Endothelial cell of umbilical vein (primary cell): ENCODE measurements at regions not wholly inside any gene's neighbourhood (a gene's known extent, or its start where the extent isn't known, plus 50 kb on each side); places are given as distances from the start of the nearest gene placed in this dataset.

Source experiments
- BruUV-seq: library from RNA; stranded (reverse); fragments of 400-500 nt; replicated peaks from 2 replicates; lab custom pipeline; 2021; lab: Mats Ljungman, UMichigan
- CTCF ChIA-PET: fragments of 300-600, 350-600 bp; sonication (Branson Sonifier 250); formaldehyde crosslinking; loops from one replicate; lab custom pipeline; 2021; ENCODE audit warnings: antibody characterized with exemption, inconsistent platforms; lab: Charles Lee
- POLR2A ChIA-PET: fragments of 300-600, 350-600 bp; sonication (Branson Sonifier 250); formaldehyde crosslinking; loops from one replicate; lab custom pipeline; 2021; ENCODE audit warnings: antibody characterized with exemption, inconsistent platforms; lab: Charles Lee
- DNase-seq: peaks from one replicate; pipeline ENCODE4 v3.0.0-alpha.2; 2011; ENCODE audit warnings: low read depth, low spot score
- FAIRE-seq: peaks from 2 replicates; lab custom pipeline; 2011; peaks lifted over from hg19 to GRCh38; lab: Jason Lieb, UNC
- H2AFZ ChIP-seq: 2 replicates; pipeline ENCODE4 v1.6.0; 2012; ENCODE audit warnings: low read depth, low read length, control low read depth, inconsistent platforms
- H3K27ac ChIP-seq: 2 replicates; pipeline ENCODE4 v1.5.1; 2011; ENCODE audit warnings: low read depth, mild to moderate bottlenecking, control low read depth, low read length, moderate library complexity; ENCODE audit not compliant: insufficient read depth
- H3K27me3 ChIP-seq, 2 experiments: 2 replicates each; pipeline versions ENCODE4 v1.6.0 to v1.6.1; 2011; ENCODE audit warnings: low read length in 2 of 2, mixed read lengths in 1 of 2; ENCODE audit not compliant: control insufficient read depth in 2 of 2, insufficient read depth in 2 of 2
- H3K36me3 ChIP-seq, 2 experiments: 2 replicates in 1 of 2; 3 replicates in 1 of 2; pipeline ENCODE4 v1.5.1; 2011; ENCODE audit warnings: low read length in 2 of 2, mild to moderate bottlenecking in 1 of 2, moderate library complexity in 1 of 2; ENCODE audit not compliant: control insufficient read depth in 2 of 2, insufficient read depth in 2 of 2; ENCODE audit errors: extremely low read depth in 1 of 2
- H3K4me1 ChIP-seq: 3 replicates; pipeline ENCODE4 v1.5.1; 2011; ENCODE audit warnings: mild to moderate bottlenecking, low read length; ENCODE audit not compliant: control insufficient read depth, insufficient read depth; ENCODE audit errors: extremely low read depth
- H3K4me2 ChIP-seq: 2 replicates; pipeline ENCODE4 v1.6.1; 2011; ENCODE audit warnings: low read length, control low read depth, mixed read lengths; ENCODE audit not compliant: insufficient read depth
- H3K4me3 ChIP-seq, 3 experiments: fragments of 200-600 bp in 1 of 3; sonication (generic), shearing (Covaris generic) in 1 of 3; replicated peaks in 1 of 3; 2 replicates each; pipeline ENCODE4 v1.5.1; 2011 to 2016; ENCODE audit warnings: control low read depth in 3 of 3, low read length in 3 of 3, mild to moderate bottlenecking in 2 of 3, inconsistent platforms in 1 of 3, low read depth in 1 of 3, moderate library complexity in 1 of 3; ENCODE audit not compliant: insufficient read depth in 1 of 3
- H3K79me2 ChIP-seq: 2 replicates; pipeline ENCODE4 v1.6.0; 2012; ENCODE audit warnings: low read length, inconsistent platforms; ENCODE audit not compliant: control insufficient read depth, insufficient read depth
- H3K9ac ChIP-seq: replicated peaks from 2 replicates; pipeline ENCODE3; 2011; ENCODE audit warnings: low read length, control low read depth; ENCODE audit not compliant: insufficient read depth; ENCODE audit errors: extremely low read depth
- H3K9me1 ChIP-seq: replicated peaks from 3 replicates; pipeline ENCODE4 v1.6.0; 2011; ENCODE audit warnings: mild to moderate bottlenecking, low read length; ENCODE audit not compliant: control insufficient read depth, insufficient read depth; ENCODE audit errors: extremely low read depth
- H3K9me3 ChIP-seq: replicated peaks from 2 replicates; pipeline ENCODE4 v1.5.1; 2012; ENCODE audit warnings: low read length, inconsistent platforms; ENCODE audit not compliant: control insufficient read depth, insufficient read depth
- H4K20me1 ChIP-seq: replicated peaks from 2 replicates; pipeline ENCODE3; 2011; ENCODE audit warnings: mild to moderate bottlenecking, low read length; ENCODE audit not compliant: control insufficient read depth, insufficient read depth; ENCODE audit errors: extremely low read depth
- CTCF ChIP-seq, 2 donors: IDR thresholded peaks; 1 replicate in 1 of 2; 2 replicates in 1 of 2; pipeline ENCODE4 v1.5.1; 2011; ENCODE audit warnings: low read length in 2 of 2, mild to moderate bottlenecking in 2 of 2, moderate library complexity in 2 of 2, control low read depth in 1 of 2, inconsistent platforms in 1 of 2, low read depth in 1 of 2; ENCODE audit not compliant: insufficient read depth in 1 of 2; ENCODE audit errors: extremely low read depth in 1 of 2
- EZH2 ChIP-seq: IDR thresholded peaks from 2 replicates; pipeline ENCODE4 v1.6.1; 2012; ENCODE audit warnings: borderline replicate concordance, low read depth, mild to moderate bottlenecking, moderate library complexity, low read length, inconsistent platforms; ENCODE audit not compliant: severe bottlenecking
- FOS ChIP-seq: IDR thresholded peaks from 2 replicates; pipeline ENCODE4 v1.6.1; 2011; ENCODE audit warnings: mild to moderate bottlenecking, low read length, moderate library complexity, borderline replicate concordance; ENCODE audit not compliant: insufficient read depth
- GATA2 ChIP-seq: IDR thresholded peaks from 2 replicates; pipeline ENCODE4 v1.7.0; 2011; ENCODE audit warnings: low read depth, mild to moderate bottlenecking, moderate library complexity, mixed read lengths, low read length; ENCODE audit not compliant: insufficient read length, insufficient read depth
- JUN ChIP-seq: IDR thresholded peaks from 2 replicates; pipeline ENCODE4 v1.6.1; 2011; ENCODE audit warnings: borderline replicate concordance, low read depth; ENCODE audit not compliant: insufficient read length, insufficient read depth
- MYC ChIP-seq: IDR thresholded peaks from one replicate; pipeline ENCODE4 v1.6.1; 2011; ENCODE audit warnings: mild to moderate bottlenecking, low read depth, low read length
- POLR2A ChIP-seq: IDR thresholded peaks from 2 replicates; pipeline ENCODE4 v1.6.1; 2012; ENCODE audit warnings: low read depth, mild to moderate bottlenecking, control low read depth, low read length
- POLR2AphosphoS5 ChIP-seq: IDR thresholded peaks from 2 replicates; pipeline ENCODE4 v1.6.1; 2012; ENCODE audit warnings: low read depth, mild to moderate bottlenecking, control low read depth, low read length, moderate library complexity; ENCODE audit not compliant: insufficient read depth
- dilution Hi-C: fragments of 300-500 bp; cut with MboI; formaldehyde crosslinking; loops from one replicate; pipeline ENCODE4 v1.15.0; 2019; ENCODE audit warnings: low sequenced_read_pairs; ENCODE audit not compliant: extremely low pct_ligation_motif_present
- intact Hi-C: fragments of 100-400 bp; cut with micrococcal nuclease; formaldehyde crosslinking; loops from one replicate; pipeline ENCODE4 v1.10.0; 2022
- TF ChIP-seq, protein P1 (sequence below): IDR thresholded peaks from 2 replicates; pipeline ENCODE4 v1.6.1; 2011; ENCODE audit not compliant: insufficient read depth, insufficient read length

DNA sequence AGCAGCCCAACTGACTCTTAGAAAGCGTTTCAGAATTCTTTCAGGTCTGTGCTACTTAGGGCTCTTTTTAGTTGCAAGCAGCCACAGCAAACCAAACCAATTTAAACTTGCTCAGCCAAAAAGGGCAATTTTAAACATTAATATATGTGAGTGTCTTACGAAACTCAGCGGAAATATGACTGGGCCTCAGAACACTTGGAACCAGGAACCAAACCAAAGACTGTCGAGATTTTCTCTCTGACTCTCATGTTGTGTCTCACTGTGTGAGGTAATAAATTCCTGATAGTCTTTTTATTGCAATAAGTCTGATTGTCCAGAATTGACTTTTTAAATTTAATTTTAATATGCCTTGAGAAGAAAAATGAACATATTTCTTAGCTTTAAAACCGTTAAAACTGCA is 122.3 kb downstream of the SYF2 start:
- DNase-seq (no peak), FAIRE-seq (no peak)
- no peaks in the 10 kb centered on the region for H3K36me3 ChIP-seq
- no peak for TF ChIP-seq GATA2
- no peak for TF ChIP-seq CTCF (IDR thresholded peaks at IDR 0.05; ENCODE audit: extremely low read depth in 1 of 2, insufficient read depth in 1 of 2, low read depth in 1 of 2, low read length in 2 of 2)
- no peak for TF ChIP-seq EZH2
- no peak for TF ChIP-seq POLR2AphosphoS5
- no peak for TF ChIP-seq MYC
- TF ChIP-seq, protein P1, sequence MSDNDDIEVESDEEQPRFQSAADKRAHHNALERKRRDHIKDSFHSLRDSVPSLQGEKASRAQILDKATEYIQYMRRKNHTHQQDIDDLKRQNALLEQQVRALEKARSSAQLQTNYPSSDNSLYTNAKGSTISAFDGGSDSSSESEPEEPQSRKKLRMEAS, result no peak
- TF ChIP-seq JUN, result no peak
- TF ChIP-seq FOS, result no peak
- no peak for TF ChIP-seq POLR2A
- no TSS peak for BruUV-seq
- dilution Hi-C loops (no loop called here), intact Hi-C loops (no loop called here)
- H3K79me2 ChIP-seq, result no peaks in the 10 kb centered on the region
- H3K9me3 ChIP-seq, result no peaks in the 10 kb centered on the region
- ChIA-PET CTCF (no interaction called here), POLR2A (no interaction called here)
- H2AFZ ChIP-seq, result no peak overlapping the region
- H3K4me1 ChIP-seq, result no peaks in the 10 kb centered on the region
- no peaks in the 10 kb centered on the region for H3K9me1 ChIP-seq
- H3K27ac ChIP-seq, result no peak overlapping the region
- no peak overlapping the region for H3K4me2 ChIP-seq
- no peak overlapping the region for H3K4me3 ChIP-seq
- H4K20me1 ChIP-seq, result no peaks in the 10 kb centered on the region
- no peak overlapping the region for H3K9ac ChIP-seq
- peaks cover 0 to 1% of the 10 kb centered on the region in 2 experiments for H3K27me3 ChIP-seq
